NCI-H446 treated with DMSO at 0.1 percent for 48 hours (cell line): ENCODE measurements at regions not wholly inside any gene's neighbourhood (a gene's known extent, or its start where the extent isn't known, plus 50 kb on each side); places are given as distances from the start of the nearest gene placed in this dataset.

Source experiments
- DNase-seq: peaks from one replicate; lab custom pipeline; 2025; lab: John Stamatoyannopoulos, UW

GRCh38 chr10:123409426-123409825 lies 255.2 kb downstream of the BUB3 start:
- no peak for DNase-seq

GRCh38 chr10:123409884-123410283 lies 255.7 kb downstream of the BUB3 start:
- no peak for DNase-seq

GRCh38 chr10:123413353-123413752 lies 252.8 kb upstream of the GPR26 start:
- DNase-seq = no peak

- no peak for DNase-seq
These were observed 250.6 kb upstream of the GPR26 start for GRCh38 chr10:123415523-123415922.

GRCh38 chr10:123417414-123417813 lies 248.7 kb upstream of the GPR26 start:
- no peak for DNase-seq

- no peak for DNase-seq
These were observed 244.7 kb upstream of the GPR26 start for GRCh38 chr10:123421461-123421860.

GRCh38 chr10:123422261-123422660 lies 243.9 kb upstream of the GPR26 start:
- DNase-seq = no peak

- DNase-seq = no peak
These were observed 241.6 kb upstream of the GPR26 start for GRCh38 chr10:123424537-123424936.

- DNase-seq = no peak
These were observed 240.5 kb upstream of the GPR26 start for GRCh38 chr10:123425680-123426079.

- DNase-seq = no peak
These were observed 238.9 kb upstream of the GPR26 start for GRCh38 chr10:123427165-123427786.

GRCh38 chr10:123428391-123428790 lies 237.8 kb upstream of the GPR26 start:
- DNase-seq = no peak

GRCh38 chr10:123429706-123430221 lies 236.4 kb upstream of the GPR26 start:
- no peak for DNase-seq

- no peak for DNase-seq
These were observed 232.6 kb upstream of the GPR26 start for GRCh38 chr10:123433539-123433938.

GRCh38 chr10:123434435-123435039 lies 231.6 kb upstream of the GPR26 start:
- no peak for DNase-seq

- DNase-seq = no peak
These were observed 223.3 kb upstream of the GPR26 start for GRCh38 chr10:123442901-123443300.

GRCh38 chr10:123443924-123444323 lies 222.2 kb upstream of the GPR26 start:
- no peak for DNase-seq

- DNase-seq = no peak
These were observed 220.8 kb upstream of the GPR26 start for GRCh38 chr10:123445261-123445775.

- no peak for DNase-seq
These were observed 219.6 kb upstream of the GPR26 start for GRCh38 chr10:123446449-123447156.

GRCh38 chr10:123449234-123449962 lies 216.8 kb upstream of the GPR26 start:
- DNase-seq = no peak

- DNase-seq = no peak
These were observed 215.1 kb upstream of the GPR26 start for GRCh38 chr10:123450956-123451605.

GRCh38 chr10:123451618-123452245 lies 214.4 kb upstream of the GPR26 start:
- DNase-seq = no peak
